Right lung (tissue), 2 donors: ENCODE measurements at regions not wholly inside any gene's neighbourhood (a gene's known extent, or its start where the extent isn't known, plus 50 kb on each side); places are given as distances from the start of the nearest gene placed in this dataset.

Experiments
- DNase-seq, 2 donors: peaks; one replicate each; pipeline ENCODE4 v3.0.0-alpha.2; 2013

GRCh38 chr1:69148731-69149130, 419.0 kb upstream of the LRRC7 start:
- no peak for DNase-seq

- DNase-seq = no peak
Observed at GRCh38 chr1:69157046-69157756, 410.5 kb upstream of the LRRC7 start.

- DNase-seq = no peak
Observed at GRCh38 chr1:69163241-69163640, 404.5 kb upstream of the LRRC7 start.

GRCh38 chr1:69163779-69164178, 403.9 kb upstream of the LRRC7 start:
- no peak for DNase-seq

GRCh38 chr1:69167876-69168275, 399.8 kb upstream of the LRRC7 start:
- no peak for DNase-seq

GRCh38 chr1:69171248-69171647, 396.5 kb upstream of the LRRC7 start:
- DNase-seq = no peak

GRCh38 chr1:69172003-69173000, 395.4 kb upstream of the LRRC7 start:
- DNase-seq = no peak

- no peak for DNase-seq
Observed at GRCh38 chr1:69175053-69175452, 392.7 kb upstream of the LRRC7 start.

GRCh38 chr1:69180358-69180757, 387.4 kb upstream of the LRRC7 start:
- DNase-seq = no peak

GRCh38 chr1:69185378-69185777, 382.3 kb upstream of the LRRC7 start:
- DNase-seq = no peak

- DNase-seq = no peak
Observed at GRCh38 chr1:69191335-69191734, 376.4 kb upstream of the LRRC7 start.

- no peak for DNase-seq
Observed at GRCh38 chr1:69195136-69195535, 372.6 kb upstream of the LRRC7 start.

GRCh38 chr1:69196071-69196470, 371.7 kb upstream of the LRRC7 start:
- no peak for DNase-seq

GRCh38 chr1:69197816-69198215, 369.9 kb upstream of the LRRC7 start:
- no peak for DNase-seq

- DNase-seq = no peak
Observed at GRCh38 chr1:69201716-69202115, 366.0 kb upstream of the LRRC7 start.

GRCh38 chr1:69203166-69203565, 364.6 kb upstream of the LRRC7 start:
- no peak for DNase-seq

GRCh38 chr1:69213644-69214043, 354.1 kb upstream of the LRRC7 start:
- no peak for DNase-seq

GRCh38 chr1:69215883-69216282, 351.8 kb upstream of the LRRC7 start:
- no peak for DNase-seq

GRCh38 chr1:69220672-69221071, 347.1 kb upstream of the LRRC7 start:
- no peak for DNase-seq

- no peak for DNase-seq
Observed at GRCh38 chr1:69221524-69221923, 346.2 kb upstream of the LRRC7 start.

- no peak for DNase-seq
Observed at GRCh38 chr1:69223156-69223555, 344.6 kb upstream of the LRRC7 start.

- no peak for DNase-seq
Observed at GRCh38 chr1:69228501-69228900, 339.2 kb upstream of the LRRC7 start.

- DNase-seq = no peak
Observed at GRCh38 chr1:69230208-69230607, 337.5 kb upstream of the LRRC7 start.
